ENCODE measurements at regions not wholly inside any gene's neighbourhood (a gene's known extent, or its start where the extent isn't known, plus 50 kb on each side); places are given as distances from the start of the nearest gene placed in this dataset.

DNA sequence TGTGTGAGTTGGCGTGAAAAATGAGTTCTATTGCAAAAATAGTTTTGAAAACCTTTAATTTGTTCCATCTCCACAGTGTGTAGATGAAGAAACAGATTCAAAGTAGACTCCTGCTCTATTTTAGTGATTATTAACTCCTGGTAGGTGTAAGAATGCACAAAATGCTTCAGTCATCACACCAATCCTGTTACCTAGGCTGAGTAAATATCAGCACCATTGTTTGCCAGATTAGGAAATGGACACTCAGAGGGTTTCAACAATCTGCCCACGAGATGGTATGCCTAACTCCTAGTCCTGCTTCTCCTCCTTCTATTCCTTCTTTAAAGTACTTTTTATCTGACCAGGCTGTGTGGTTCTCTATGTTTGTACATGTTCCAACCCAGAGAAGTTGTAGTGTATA is 108.9 kb upstream of the AHI1 start:
- TF ChIP-seq, protein P1, sequence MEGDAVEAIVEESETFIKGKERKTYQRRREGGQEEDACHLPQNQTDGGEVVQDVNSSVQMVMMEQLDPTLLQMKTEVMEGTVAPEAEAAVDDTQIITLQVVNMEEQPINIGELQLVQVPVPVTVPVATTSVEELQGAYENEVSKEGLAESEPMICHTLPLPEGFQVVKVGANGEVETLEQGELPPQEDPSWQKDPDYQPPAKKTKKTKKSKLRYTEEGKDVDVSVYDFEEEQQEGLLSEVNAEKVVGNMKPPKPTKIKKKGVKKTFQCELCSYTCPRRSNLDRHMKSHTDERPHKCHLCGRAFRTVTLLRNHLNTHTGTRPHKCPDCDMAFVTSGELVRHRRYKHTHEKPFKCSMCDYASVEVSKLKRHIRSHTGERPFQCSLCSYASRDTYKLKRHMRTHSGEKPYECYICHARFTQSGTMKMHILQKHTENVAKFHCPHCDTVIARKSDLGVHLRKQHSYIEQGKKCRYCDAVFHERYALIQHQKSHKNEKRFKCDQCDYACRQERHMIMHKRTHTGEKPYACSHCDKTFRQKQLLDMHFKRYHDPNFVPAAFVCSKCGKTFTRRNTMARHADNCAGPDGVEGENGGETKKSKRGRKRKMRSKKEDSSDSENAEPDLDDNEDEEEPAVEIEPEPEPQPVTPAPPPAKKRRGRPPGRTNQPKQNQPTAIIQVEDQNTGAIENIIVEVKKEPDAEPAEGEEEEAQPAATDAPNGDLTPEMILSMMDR (IDR thresholded peaks at IDR 0.05; ENCODE audit: low read depth, low read length): no peak
- TF ChIP-seq POLR2A (IDR thresholded peaks at IDR 0.05; ENCODE audit: extremely low read depth, insufficient read length): no peak
